Astrocyte of the spinal cord (primary cell): ENCODE measurements at regions not wholly inside any gene's neighbourhood (a gene's known extent, or its start where the extent isn't known, plus 50 kb on each side); places are given as distances from the start of the nearest gene placed in this dataset.

Source experiments
- DNase-seq: peaks from one replicate; pipeline ENCODE4 v3.0.0; 2011; ENCODE audit warnings: low read depth, low spot score
- H3K4me3 ChIP-seq: 2 replicates; pipeline ENCODE4 v1.5.1; 2011; ENCODE audit warnings: low read depth, mild to moderate bottlenecking, low read length, moderate library complexity
- in situ Hi-C: cut with HindIII; loops from 2 replicates; pipeline ENCODE4 v1.10.0; 2017; ENCODE audit warnings: low sequenced_read_pairs
- TF ChIP-seq, protein P1 (sequence below): IDR thresholded peaks from 2 replicates; pipeline ENCODE4 v1.5.1; 2012; ENCODE audit warnings: low read depth, mild to moderate bottlenecking, low read length, inconsistent platforms

DNA sequence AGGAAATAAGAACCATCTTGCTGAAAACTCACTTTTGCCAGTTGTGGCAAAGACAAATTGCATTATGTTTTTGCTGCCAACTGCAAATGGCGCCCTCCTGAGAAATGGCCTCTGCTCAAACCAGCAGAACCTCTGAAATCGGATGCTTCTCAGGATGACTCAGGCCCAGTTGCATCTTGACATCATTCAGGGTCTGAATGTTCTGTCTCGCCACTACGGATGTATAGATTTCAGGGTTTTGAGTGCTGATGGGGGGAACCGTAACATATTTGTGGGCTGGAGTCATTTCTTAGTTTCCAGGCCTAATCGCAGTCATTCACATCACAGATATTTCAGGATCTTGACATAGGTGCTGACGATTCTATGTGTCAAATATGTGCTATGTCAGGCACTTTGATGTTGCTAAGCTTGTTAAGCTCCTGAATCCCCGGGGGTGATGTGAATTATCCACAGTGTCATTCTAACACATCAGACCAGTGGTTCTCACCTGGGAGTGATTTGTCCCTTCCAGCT is 207.1 kb downstream of the NFATC2 start:
- in situ Hi-C loops, result no loop called here
- peak; percentile 100 for DNase-seq
- TF ChIP-seq, protein P1, sequence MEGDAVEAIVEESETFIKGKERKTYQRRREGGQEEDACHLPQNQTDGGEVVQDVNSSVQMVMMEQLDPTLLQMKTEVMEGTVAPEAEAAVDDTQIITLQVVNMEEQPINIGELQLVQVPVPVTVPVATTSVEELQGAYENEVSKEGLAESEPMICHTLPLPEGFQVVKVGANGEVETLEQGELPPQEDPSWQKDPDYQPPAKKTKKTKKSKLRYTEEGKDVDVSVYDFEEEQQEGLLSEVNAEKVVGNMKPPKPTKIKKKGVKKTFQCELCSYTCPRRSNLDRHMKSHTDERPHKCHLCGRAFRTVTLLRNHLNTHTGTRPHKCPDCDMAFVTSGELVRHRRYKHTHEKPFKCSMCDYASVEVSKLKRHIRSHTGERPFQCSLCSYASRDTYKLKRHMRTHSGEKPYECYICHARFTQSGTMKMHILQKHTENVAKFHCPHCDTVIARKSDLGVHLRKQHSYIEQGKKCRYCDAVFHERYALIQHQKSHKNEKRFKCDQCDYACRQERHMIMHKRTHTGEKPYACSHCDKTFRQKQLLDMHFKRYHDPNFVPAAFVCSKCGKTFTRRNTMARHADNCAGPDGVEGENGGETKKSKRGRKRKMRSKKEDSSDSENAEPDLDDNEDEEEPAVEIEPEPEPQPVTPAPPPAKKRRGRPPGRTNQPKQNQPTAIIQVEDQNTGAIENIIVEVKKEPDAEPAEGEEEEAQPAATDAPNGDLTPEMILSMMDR, result peak; percentile 6
- no peak overlapping the region for H3K4me3 ChIP-seq

DNA sequence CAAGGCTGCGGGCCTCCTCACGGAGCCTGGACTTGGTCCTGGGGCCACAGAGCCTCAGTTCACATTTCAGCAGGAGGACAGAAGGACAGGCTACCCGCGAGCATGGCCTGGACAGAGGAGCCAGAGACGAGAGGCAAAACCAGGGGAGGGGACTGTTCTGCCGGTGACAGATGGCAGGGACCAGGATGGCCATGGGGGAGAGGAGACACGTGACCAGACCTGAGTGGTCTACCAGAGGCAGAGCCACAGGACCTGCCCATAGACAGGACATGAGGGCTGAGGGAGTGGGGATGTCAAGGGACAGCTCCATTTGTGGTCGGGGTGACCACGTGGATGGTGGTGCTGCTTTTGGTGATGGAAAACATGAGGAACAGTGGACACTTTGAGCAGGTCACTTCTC is 207.9 kb downstream of the NFATC2 start:
- TF ChIP-seq, protein P1, result no peak
- in situ Hi-C loops, result no loop called here
- H3K4me3 ChIP-seq, result no peak overlapping the region
- no peak for DNase-seq

DNA sequence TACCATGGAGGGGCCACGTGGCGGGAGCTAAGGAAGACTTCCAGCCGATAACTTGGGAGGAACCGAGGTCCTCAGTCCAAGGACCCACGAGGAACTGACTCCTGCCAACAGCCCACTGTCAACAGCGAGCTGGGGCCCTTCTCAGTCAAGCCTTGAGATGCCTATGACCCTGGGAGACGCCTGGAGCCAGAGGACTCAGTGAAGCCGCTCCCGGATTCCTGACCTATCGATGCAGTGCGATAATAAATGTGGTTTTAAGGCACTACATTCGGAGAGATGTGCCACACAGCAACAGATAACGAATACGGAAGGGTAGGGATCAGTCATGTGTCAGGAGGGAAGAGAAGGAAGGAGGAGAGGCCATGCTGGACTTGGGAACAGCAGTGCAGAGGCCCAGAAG is 208.5 kb downstream of the NFATC2 start:
- DNase-seq, result no peak
- TF ChIP-seq, protein P1, result no peak
- in situ Hi-C loops, result no loop called here
- no peak overlapping the region for H3K4me3 ChIP-seq

DNA sequence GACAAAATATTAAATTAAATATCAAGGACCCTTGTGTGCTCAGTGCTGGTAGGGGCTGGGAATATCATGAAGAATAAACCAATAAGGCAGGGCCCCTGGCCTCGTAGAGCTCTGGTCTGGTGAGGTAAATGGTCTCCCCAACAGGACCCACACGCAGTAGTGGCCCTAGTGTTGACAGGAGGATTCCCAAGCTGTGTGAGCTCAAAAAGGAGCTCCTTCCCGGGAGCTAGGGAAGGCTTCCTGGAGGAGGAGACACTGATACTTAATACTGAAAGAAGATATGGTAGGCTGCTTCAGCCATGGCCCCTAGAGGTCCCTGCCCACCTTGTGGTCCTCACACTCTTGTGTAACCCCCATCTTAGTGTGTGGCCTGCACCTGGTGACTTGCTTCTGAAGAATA is 209.1 kb downstream of the NFATC2 start:
- no peak for DNase-seq
- TF ChIP-seq, protein P1, result no peak
- no peak overlapping the region for H3K4me3 ChIP-seq
- in situ Hi-C loops, result no loop called here

DNA sequence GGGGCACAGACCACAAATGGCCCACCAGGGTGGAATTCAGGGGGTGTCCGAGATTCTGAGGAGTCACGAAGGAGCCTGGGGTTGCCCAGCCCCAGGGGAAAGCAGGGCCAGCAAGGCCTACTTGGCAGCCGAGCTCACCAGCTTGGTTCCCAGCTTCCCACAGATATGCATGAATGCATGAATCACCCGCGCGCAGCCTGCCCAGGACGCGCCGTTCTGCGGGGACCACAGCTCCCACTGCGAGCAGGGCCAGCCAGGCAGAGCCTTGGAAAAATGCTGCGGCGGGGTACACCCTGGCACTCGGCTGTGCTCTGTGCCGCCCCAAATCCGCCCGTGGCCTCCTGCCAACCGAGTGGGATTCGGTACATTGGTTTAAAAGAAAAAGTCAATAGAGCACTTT is 211.0 kb downstream of the NFATC2 start:
- TF ChIP-seq, protein P1, result no peak
- DNase-seq, result peak; percentile 89
- H3K4me3 ChIP-seq, result no peak overlapping the region
- in situ Hi-C loops, result no loop called here

DNA sequence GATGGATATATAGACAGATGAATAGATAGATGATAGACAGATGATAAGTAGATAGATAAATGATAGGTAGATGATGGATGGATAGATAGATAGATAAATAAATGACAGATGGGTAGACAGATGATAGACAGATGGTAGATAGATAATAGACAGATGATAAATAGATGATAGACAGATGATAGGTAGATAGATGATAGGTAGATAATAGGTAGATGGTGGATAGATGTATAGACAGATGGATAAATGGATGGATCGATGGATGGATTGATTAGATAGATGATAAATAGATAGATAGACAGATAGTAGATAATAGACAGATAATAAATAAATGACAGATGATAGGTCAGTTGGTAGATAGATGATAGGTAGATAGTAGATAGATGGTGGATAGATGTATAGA is 212.7 kb downstream of the NFATC2 start:
- TF ChIP-seq, protein P1, result no peak
- in situ Hi-C loops, result no loop called here
- DNase-seq, result no peak
- H3K4me3 ChIP-seq, result no peak overlapping the region
